H1 (cell line): ENCODE measurements at regions not wholly inside any gene's neighbourhood (a gene's known extent, or its start where the extent isn't known, plus 50 kb on each side); places are given as distances from the start of the nearest gene placed in this dataset.
A peak's percentile ranks its signal among the peaks of the same experiment; 100 is the strongest.

ENCODE experiments used
- CTCF ChIA-PET: fragments of 300-600 bp; sonication (Branson Sonifier 250); formaldehyde crosslinking; loops from one replicate; lab custom pipeline; 2021; ENCODE audit not compliant: partially characterized antibody; lab: Charles Lee
- POLR2A ChIA-PET: fragments of 300-600 bp; sonication (Branson Sonifier 250); formaldehyde crosslinking; loops from one replicate; lab custom pipeline; 2021; ENCODE audit warnings: inconsistent platforms; ENCODE audit not compliant: partially characterized antibody; lab: Charles Lee
- DNase-seq, 2 experiments: peaks; one replicate each; pipeline versions ENCODE4 v3.0.0 to v3.0.0-alpha.2; 2010 to 2022; ENCODE audit warnings: low spot score in 2 of 2, low read depth in 1 of 2, mixed read lengths in 1 of 2
- FAIRE-seq: peaks from 2 replicates; lab custom pipeline; 2011; peaks lifted over from hg19 to GRCh38; lab: Jason Lieb, UNC
- H2AFZ ChIP-seq: 2 replicates; pipeline ENCODE4 v1.8.1; 2012; ENCODE audit warnings: low read length, inconsistent platforms
- H2AK5ac ChIP-seq: 2 replicates; pipeline ENCODE4 v1.6.1; 2013; ENCODE audit warnings: low read depth, low read length
- H2BK120ac ChIP-seq: replicated peaks from 2 replicates; pipeline ENCODE3; 2013; ENCODE audit warnings: low read depth, low read length, inconsistent platforms
- H2BK12ac ChIP-seq: 2 replicates; pipeline ENCODE4 v1.6.1; 2013; ENCODE audit warnings: low read depth, low read length
- H2BK15ac ChIP-seq: 2 replicates; pipeline ENCODE4 v1.6.1; 2013; ENCODE audit warnings: low read length
- H2BK20ac ChIP-seq: 2 replicates; pipeline ENCODE4 v1.6.1; 2013; ENCODE audit warnings: low read length
- H2BK5ac ChIP-seq: 2 replicates; pipeline ENCODE4 v1.6.1; 2013; ENCODE audit warnings: low read depth, low read length
- H3K14ac ChIP-seq: 2 replicates; pipeline ENCODE4 v1.6.1; 2013; ENCODE audit warnings: inconsistent platforms; ENCODE audit not compliant: insufficient read length
- H3K18ac ChIP-seq: 2 replicates; pipeline ENCODE4 v1.6.1; 2013; ENCODE audit warnings: low read length; ENCODE audit errors: extremely low read depth
- H3K23ac ChIP-seq: 2 replicates; pipeline ENCODE4 v1.6.1; 2013; ENCODE audit warnings: inconsistent platforms; ENCODE audit not compliant: insufficient read length
- H3K23me2 ChIP-seq: 2 replicates; pipeline ENCODE4 v1.6.1; 2013; ENCODE audit warnings: low read depth, low read length
- H3K27ac ChIP-seq: 2 replicates; pipeline ENCODE4 v1.6.1; 2011; ENCODE audit warnings: low read depth, low read length, inconsistent platforms
- H3K27me3 ChIP-seq, 4 experiments: replicated peaks in 1 of 4; 1 replicate in 1 of 4; 2 replicates in 3 of 4; pipeline versions ENCODE4 v1.6.1 to v1.8.1; 2011 to 2013; ENCODE audit warnings: low read length in 3 of 4, mild to moderate bottlenecking in 3 of 4, inconsistent platforms in 2 of 4, mixed read lengths in 2 of 4, moderate library complexity in 1 of 4; ENCODE audit not compliant: control insufficient read depth in 3 of 4, insufficient read depth in 3 of 4; ENCODE audit errors: extremely low read depth in 1 of 4
- H3K36me3 ChIP-seq, 4 experiments: 2 replicates each; pipeline versions ENCODE4 v1.6.1 to v1.8.1; 2011 to 2013; ENCODE audit warnings: mild to moderate bottlenecking in 4 of 4, low read length in 3 of 4, moderate library complexity in 2 of 4, control low read depth in 1 of 4, inconsistent platforms in 1 of 4; ENCODE audit not compliant: insufficient read depth in 4 of 4, control insufficient read depth in 2 of 4
- H3K4ac ChIP-seq: replicated peaks from 2 replicates; pipeline ENCODE3; 2013; ENCODE audit warnings: low read length, low read depth, mixed read lengths, inconsistent platforms; ENCODE audit not compliant: insufficient read length
- H3K4me1 ChIP-seq, 4 experiments: replicated peaks in 1 of 4; 1 replicate in 1 of 4; 2 replicates in 3 of 4; pipeline versions ENCODE4 v1.6.1 to v1.8.1; 2011 to 2013; ENCODE audit warnings: low read length in 3 of 4, inconsistent platforms in 2 of 4, mixed read lengths in 1 of 4; ENCODE audit not compliant: insufficient read depth in 4 of 4, control insufficient read depth in 3 of 4
- H3K4me2 ChIP-seq, 2 experiments: 2 replicates each; pipeline versions ENCODE4 v1.6.1 to v1.8.1; 2011 to 2013; ENCODE audit warnings: low read depth in 2 of 2, low read length in 2 of 2, control low read depth in 1 of 2, inconsistent platforms in 1 of 2, mild to moderate bottlenecking in 1 of 2; ENCODE audit not compliant: insufficient read depth in 1 of 2
- H3K4me3 ChIP-seq, 4 experiments: fragments of 200-600, 300-600 bp in 1 of 4; sonication (generic), shearing (Covaris generic), sonication (Bioruptor Twin) in 1 of 4; 2 replicates each; pipeline versions ENCODE4 v1.5.1 to v1.8.1; 2011 to 2016; ENCODE audit warnings: low read length in 4 of 4, low read depth in 3 of 4, control low read depth in 2 of 4, inconsistent platforms in 2 of 4, mild to moderate bottlenecking in 2 of 4, mixed read lengths in 1 of 4, moderate library complexity in 1 of 4; ENCODE audit not compliant: insufficient read depth in 2 of 4; ENCODE audit errors: extremely low read depth in 1 of 4
- H3K56ac ChIP-seq: replicated peaks from 2 replicates; pipeline ENCODE3; 2013; ENCODE audit warnings: low read depth, mild to moderate bottlenecking, mixed read lengths, low read length, inconsistent platforms; ENCODE audit not compliant: insufficient read length
- H3K79me1 ChIP-seq: 2 replicates; pipeline ENCODE4 v1.6.1; 2013; ENCODE audit warnings: low read depth, low read length, control low read depth
- H3K79me2 ChIP-seq, 2 experiments: 2 replicates each; pipeline versions ENCODE4 v1.6.1 to v1.8.1; 2012 to 2013; ENCODE audit warnings: low read length in 2 of 2, mild to moderate bottlenecking in 2 of 2, inconsistent platforms in 1 of 2; ENCODE audit not compliant: insufficient read depth in 2 of 2, control insufficient read depth in 1 of 2
- H3K9ac ChIP-seq, 4 experiments: replicated peaks in 1 of 4; 1 replicate in 1 of 4; 2 replicates in 3 of 4; pipeline versions ENCODE4 v1.6.1 to v1.8.1; 2011 to 2013; ENCODE audit warnings: low read depth in 3 of 4, low read length in 3 of 4, control low read depth in 2 of 4, mild to moderate bottlenecking in 2 of 4, moderate library complexity in 2 of 4, inconsistent platforms in 1 of 4; ENCODE audit errors: extremely low read depth in 1 of 4
- H3K9me3 ChIP-seq, 2 experiments: 2 replicates each; pipeline versions ENCODE4 v1.6.1 to v1.8.1; 2012 to 2013; ENCODE audit warnings: mild to moderate bottlenecking in 2 of 2, moderate library complexity in 2 of 2, control low read depth in 1 of 2, inconsistent platforms in 1 of 2, low read depth in 1 of 2, low read length in 1 of 2, mixed read lengths in 1 of 2; ENCODE audit not compliant: insufficient read depth in 2 of 2
- H4K20me1 ChIP-seq, 2 experiments: replicated peaks in 1 of 2; 2 replicates each; pipeline versions ENCODE3 to v1.8.1; 2011 to 2013; ENCODE audit warnings: inconsistent platforms in 2 of 2, low read length in 2 of 2, mild to moderate bottlenecking in 1 of 2; ENCODE audit not compliant: insufficient read depth in 2 of 2, control insufficient read depth in 1 of 2
- H4K5ac ChIP-seq: 2 replicates; pipeline ENCODE4 v1.6.1; 2013; ENCODE audit warnings: low read length, low read depth, mixed read lengths, inconsistent platforms; ENCODE audit not compliant: insufficient read length
- H4K8ac ChIP-seq: 2 replicates; pipeline ENCODE4 v1.8.0; 2013; ENCODE audit warnings: mild to moderate bottlenecking, moderate library complexity, low read length, inconsistent platforms; ENCODE audit not compliant: insufficient read depth; ENCODE audit errors: extremely low read depth
- H4K91ac ChIP-seq: replicated peaks from 2 replicates; pipeline ENCODE3; 2013; ENCODE audit warnings: low read length, mixed read lengths, inconsistent platforms; ENCODE audit not compliant: insufficient read length
- TEAD4 ChIP-seq: IDR thresholded peaks from 2 replicates; pipeline ENCODE4 v1.6.1; 2012; ENCODE audit warnings: low read depth, low read length, inconsistent platforms, mixed read lengths
- WGBS, 2 experiments: shearing (Covaris generic) in 1 of 2; methylation state at CpG; one replicate each; pipeline versions ENCODE4 v1.1.6 to v1.1.7; 2013 to 2015; ENCODE audit warnings: low lambda C conversion rate in 2 of 2, mixed read lengths in 2 of 2, inconsistent platforms in 1 of 2, low coverage in 1 of 2, missing lambda C conversion rate in 1 of 2; ENCODE audit not compliant: insufficient replicate concordance in 2 of 2, insufficient coverage in 1 of 2, insufficient read length in 1 of 2; ENCODE audit errors: extremely low coverage in 1 of 2, missing lambda C conversion rate in 1 of 2; 5-methylcytosine and 5-hydroxymethylcytosine counted together

- Histone ChIP-seq H2BK12ac (peak overlapping the region; percentile 56), H3K4me3 (no peak overlapping the region), H2AFZ (no peak overlapping the region), H3K4me2 (no peak overlapping the region), H3K9ac (no peak overlapping the region), H2BK20ac (no peak overlapping the region), H3K36me3 (no peaks in the 10 kb centered on the region), H3K23ac (no peak overlapping the region), H3K18ac (no peak overlapping the region), H4K8ac (no peak overlapping the region), H3K56ac (no peak overlapping the region), H3K79me2 (no peaks in the 10 kb centered on the region), H4K20me1 (no peaks in the 10 kb centered on the region), H4K5ac (no peak overlapping the region), H2BK15ac (no peak overlapping the region; the same call in 1 of the 2 replicates), H3K4me1 (peaks cover 0 to 7% (median 4%) of the 10 kb centered on the region in 4 experiments; a peak in 2 of 7 replicates), H2BK5ac (0 out of 2 replicates have a peak overlapping the region, but pooled peaks have one; percentile 37), H3K27me3 (no peaks in the 10 kb centered on the region), H3K79me1 (no peaks in the 10 kb centered on the region), H4K91ac (no peak overlapping the region), H2AK5ac (no peak overlapping the region), H3K23me2 (no peaks in the 10 kb centered on the region), H2BK120ac (no peak overlapping the region), H3K9me3 (no peaks in the 10 kb centered on the region), H3K4ac (no peak overlapping the region), H3K14ac (no peak overlapping the region), H3K27ac (no peak overlapping the region)
- POLR2A ChIA-PET: no interaction called here
- DNase-seq (no peak), FAIRE-seq (no peak)
- CTCF ChIA-PET: interaction anchor here (0.7 to 1.6 kb wide), 3 partner anchors 90 to 159 kb away, joined by 3 to 4 read pairs (median 4); no protein-coding TSS in a partner anchor
- TF ChIP-seq TEAD4: no peak
- 93% methylated on average over 9 of the region's 9 CpGs; no CpG with 5 or more reads in 1 of the 2 experiments for WGBS, 2 experiments
These were observed 672.2 kb upstream of the ACVR2A start for GRCh38 chr2:147172493-147173188.
